Mammary epithelial cell (primary cell): ENCODE measurements at regions not wholly inside any gene's neighbourhood (a gene's known extent, or its start where the extent isn't known, plus 50 kb on each side); places are given as distances from the start of the nearest gene placed in this dataset.

Source experiments
- CTCF ChIP-seq, 2 donors: IDR thresholded peaks in 1 of 2; conservative IDR thresholded peaks in 1 of 2; 2 replicates each; pipeline ENCODE4 v1.5.1; 2011 to 2012; ENCODE audit warnings: inconsistent platforms in 2 of 2, low read length in 2 of 2, mild to moderate bottlenecking in 2 of 2, control low read depth in 1 of 2, low read depth in 1 of 2; ENCODE audit not compliant: insufficient read depth in 1 of 2; ENCODE audit errors: extremely low read depth in 1 of 2
- EZH2 ChIP-seq: IDR thresholded peaks from 2 replicates; pipeline ENCODE4 v1.6.1; 2012; ENCODE audit warnings: low read length, inconsistent platforms, borderline replicate concordance

GRCh38 chr9:21690561-21690960 lies 111.9 kb upstream of the MTAP start:
- no peak for TF ChIP-seq CTCF (conservative IDR thresholded peaks at IDR 0.05 in 1 of 2, IDR thresholded peaks at IDR 0.05 in 1 of 2; ENCODE audit: extremely low read depth in 1 of 2, insufficient read depth in 1 of 2, low read depth in 1 of 2, low read length in 2 of 2)
- TF ChIP-seq EZH2, result no peak
